ENCODE measurements at regions not wholly inside any gene's neighbourhood (a gene's known extent, or its start where the extent isn't known, plus 50 kb on each side); places are given as distances from the start of the nearest gene placed in this dataset.

- TF ChIP-seq CTCF (IDR thresholded peaks at IDR 0.05) = no peak
- POLR2A ChIA-PET = no interaction called here
These were observed 338.9 kb downstream of the QKI start for GRCh38 chr6:163753430-163753829.

DNA sequence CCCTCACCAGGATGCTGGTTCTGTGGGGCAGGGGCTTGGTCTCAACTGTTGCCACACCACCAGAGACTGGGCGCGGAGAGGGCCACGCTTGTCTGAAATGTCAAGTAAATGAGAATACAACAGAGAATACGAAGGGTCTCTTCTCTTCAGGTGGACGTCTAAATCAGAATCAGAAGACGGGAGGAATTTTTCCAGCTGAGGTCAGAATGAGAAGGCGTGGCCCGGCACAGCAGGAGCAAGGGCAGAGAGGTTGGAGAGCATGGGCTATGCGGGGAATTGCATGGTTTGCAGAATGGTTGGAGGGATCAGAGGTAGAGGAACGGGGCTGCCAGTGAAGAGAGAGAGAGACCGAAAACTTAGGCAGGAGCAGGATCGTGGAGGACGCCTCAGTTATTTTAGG is 337.9 kb downstream of the QKI start:
- no peaks in the 10 kb centered on the region for H3K36me3 ChIP-seq (ENCODE audit: insufficient read depth, low read length)
- intact Hi-C loops (cut with DNase I, micrococcal nuclease) = no loop called here
- H3K4me3 ChIP-seq (ENCODE audit: low read length) = no peak overlapping the region
- peaks cover 16% of the 10 kb centered on the region for H3K4me1 ChIP-seq (ENCODE audit: insufficient read depth, low read length)
- peaks cover 17% of the 10 kb centered on the region for H3K27me3 Mint-ChIP-seq
- no peaks in the 10 kb centered on the region for H3K4me1 Mint-ChIP-seq (ENCODE audit: low read depth)
- no peaks in the 10 kb centered on the region for H3K36me3 Mint-ChIP-seq (ENCODE audit: low read depth)
- DNase-seq (no peak), ATAC-seq (ENCODE audit: poor library complexity) (no peak)
- no peak overlapping the region for H3K27ac ChIP-seq (ENCODE audit: low read depth in 1 of 2, low read length in 2 of 2)
- CTCF ChIA-PET = no interaction called here
- H3K4me3 Mint-ChIP-seq = no peak overlapping the region
- POLR2A ChIA-PET = no interaction called here
- TF ChIP-seq CTCF (IDR thresholded peaks at IDR 0.05) = no peak
- peaks cover 0 to 32% of the 10 kb centered on the region in 2 experiments for H3K9me3 ChIP-seq (ENCODE audit: control insufficient read depth in 1 of 2, insufficient read depth in 1 of 2, low read length in 2 of 2)
- no peaks in the 10 kb centered on the region for H3K27me3 ChIP-seq (ENCODE audit: control insufficient read depth in 1 of 2, insufficient read depth in 2 of 2, low read length in 2 of 2)
- H3K9me3 Mint-ChIP-seq = peaks cover 6% of the 10 kb centered on the region
- H3K27ac Mint-ChIP-seq = no peak overlapping the region

More at GRCh38 chr6:163753430-163753829, 338.9 kb downstream of the QKI start:
- Histone ChIP-seq H3K27me3 (ENCODE audit: control insufficient read depth in 1 of 2, insufficient read depth in 2 of 2, low read length in 2 of 2) (no peaks in the 10 kb centered on the region), H3K4me1 (ENCODE audit: insufficient read depth, low read length) (peaks cover 16% of the 10 kb centered on the region), H3K36me3 (ENCODE audit: insufficient read depth, low read length) (no peaks in the 10 kb centered on the region), H3K27ac (ENCODE audit: low read depth in 1 of 2, low read length in 2 of 2) (no peak overlapping the region), H3K4me3 (ENCODE audit: low read length) (no peak overlapping the region), H3K9me3 (ENCODE audit: control insufficient read depth in 1 of 2, insufficient read depth in 1 of 2, low read length in 2 of 2) (peaks cover 0 to 32% of the 10 kb centered on the region in 2 experiments)
- peaks cover 24% of the 10 kb centered on the region for H3K27me3 Mint-ChIP-seq
- ATAC-seq (ENCODE audit: poor library complexity) (no peak), DNase-seq (no peak)
- H3K36me3 Mint-ChIP-seq (ENCODE audit: low read depth) = no peaks in the 10 kb centered on the region
- H3K4me1 Mint-ChIP-seq (ENCODE audit: low read depth) = no peaks in the 10 kb centered on the region
- CTCF ChIA-PET = no interaction called here
- peaks cover 6% of the 10 kb centered on the region for H3K9me3 Mint-ChIP-seq
- intact Hi-C loops (cut with DNase I, micrococcal nuclease) = no loop called here
- H3K27ac Mint-ChIP-seq = no peak overlapping the region
- no peak overlapping the region for H3K4me3 Mint-ChIP-seq

- no peak for TF ChIP-seq CTCF (IDR thresholded peaks at IDR 0.05)
- H3K4me3 ChIP-seq (ENCODE audit: low read length) = no peak overlapping the region
- Mint-ChIP-seq H3K4me3 (no peak overlapping the region), H3K4me1 (ENCODE audit: low read depth) (no peaks in the 10 kb centered on the region), H3K36me3 (ENCODE audit: low read depth) (no peaks in the 10 kb centered on the region), H3K9me3 (peaks cover 6% of the 10 kb centered on the region), H3K27me3 (peaks cover 17% of the 10 kb centered on the region), H3K27ac (no peak overlapping the region)
- ATAC-seq (ENCODE audit: poor library complexity) = no peak
- DNase-seq = peak in 2 of 14 experiments; percentile 7 to 57
- POLR2A ChIA-PET = no interaction called here
- peaks cover 16% of the 10 kb centered on the region for H3K4me1 ChIP-seq (ENCODE audit: insufficient read depth, low read length)
- peaks cover 0 to 32% of the 10 kb centered on the region in 2 experiments for H3K9me3 ChIP-seq (ENCODE audit: control insufficient read depth in 1 of 2, insufficient read depth in 1 of 2, low read length in 2 of 2)
- CTCF ChIA-PET = no interaction called here
- intact Hi-C loops (cut with DNase I, micrococcal nuclease) = no loop called here
- no peaks in the 10 kb centered on the region for H3K36me3 ChIP-seq (ENCODE audit: insufficient read depth, low read length)
- H3K27me3 ChIP-seq (ENCODE audit: control insufficient read depth in 1 of 2, insufficient read depth in 2 of 2, low read length in 2 of 2) = no peaks in the 10 kb centered on the region
- no peak overlapping the region for H3K27ac ChIP-seq (ENCODE audit: low read depth in 1 of 2, low read length in 2 of 2)
These were observed 336.6 kb downstream of the QKI start for GRCh38 chr6:163751032-163751525.

All from CD4-positive, alpha-beta T cell (primary cell).